ENCODE measurements at regions not wholly inside any gene's neighbourhood (a gene's known extent, or its start where the extent isn't known, plus 50 kb on each side); places are given as distances from the start of the nearest gene placed in this dataset.

DNA sequence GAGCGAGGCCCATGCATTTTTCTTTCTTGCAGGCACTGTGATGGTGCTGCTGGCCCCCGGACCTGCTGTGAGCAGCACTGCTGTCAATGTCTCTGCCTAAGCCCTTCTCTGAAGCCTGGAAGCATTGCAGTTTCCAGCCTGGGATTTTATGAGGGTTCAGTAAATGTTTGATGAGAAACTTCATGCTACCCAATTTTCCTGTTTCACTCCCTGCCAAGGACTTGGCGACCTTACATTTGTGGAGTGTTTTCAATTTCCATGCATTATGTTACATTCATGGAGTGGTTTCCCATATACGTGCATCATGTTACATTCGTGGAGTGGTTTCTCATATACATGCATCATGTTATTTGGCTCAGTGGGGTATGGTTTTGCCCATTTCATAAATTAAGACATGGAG is 90.7 kb upstream of the PTCH1 start:
- Histone ChIP-seq H2BK12ac (ENCODE audit: insufficient read length, low read depth, low read length) (no peak overlapping the region), H4K5ac (ENCODE audit: insufficient read length, low read depth, low read length) (no peak overlapping the region), H4K91ac (ENCODE audit: insufficient read length, low read depth, low read length) (no peak overlapping the region), H2BK120ac (ENCODE audit: low read depth, low read length, poor library complexity, severe bottlenecking) (no peak overlapping the region), H2BK15ac (ENCODE audit: low read depth, low read length) (no peak overlapping the region), H3K27ac (ENCODE audit: insufficient read length, low read depth, low read length) (no peak overlapping the region), H2AK5ac (ENCODE audit: insufficient read length, low read length) (no peak overlapping the region), H3K4me1 (ENCODE audit: insufficient read depth, low read length) (no peaks in the 10 kb centered on the region), H3K79me2 (ENCODE audit: insufficient read depth, low read length) (no peaks in the 10 kb centered on the region), H3K27me3 (ENCODE audit: insufficient read depth, low read length) (no peaks in the 10 kb centered on the region), H3K79me1 (ENCODE audit: insufficient read depth, low read depth, low read length, poor library complexity, severe bottlenecking) (no peaks in the 10 kb centered on the region), H3K56ac (ENCODE audit: insufficient read length, low read depth, low read length) (no peak overlapping the region), H3K18ac (ENCODE audit: insufficient read length, low read depth, low read length) (no peak overlapping the region), H4K20me1 (ENCODE audit: control insufficient read depth, insufficient read depth, insufficient read length) (no peaks in the 10 kb centered on the region), H2BK20ac (ENCODE audit: low read depth, low read length, poor library complexity, severe bottlenecking) (no peak overlapping the region), H2BK5ac (ENCODE audit: insufficient read length, low read length) (no peak overlapping the region), H3K4ac (ENCODE audit: low read depth, low read length) (no peak overlapping the region), H2AFZ (ENCODE audit: low read length) (no peak overlapping the region), H3K9me3 (ENCODE audit: control insufficient read depth, low read depth, low read length) (no peaks in the 10 kb centered on the region), H3K14ac (ENCODE audit: insufficient read depth, low read length) (no peak overlapping the region; the same call in 1 of the 2 replicates), H4K8ac (replicated peaks; ENCODE audit: insufficient read length, low read depth, low read length) (no peak overlapping the region), H3K23ac (ENCODE audit: insufficient read length, low read depth, low read length) (no peak overlapping the region), H3K9ac (ENCODE audit: extremely low read depth, insufficient read length, low read length) (no peak overlapping the region), H3K4me2 (ENCODE audit: insufficient read depth, insufficient read length, low read length) (no peak overlapping the region), H3T11ph (ENCODE audit: low read length) (no peak overlapping the region), H3K23me2 (ENCODE audit: insufficient read length, low read depth, low read length, poor library complexity, severe bottlenecking) (no peaks in the 10 kb centered on the region)
- no CpG with 5 or more reads among the region's 5 CpGs for WGBS (ENCODE audit: extremely low coverage, insufficient read length, low lambda C conversion rate)
- H3K4me3 Mint-ChIP-seq: no peak overlapping the region
- DNase-seq: no peak
- TF ChIP-seq, protein P1, sequence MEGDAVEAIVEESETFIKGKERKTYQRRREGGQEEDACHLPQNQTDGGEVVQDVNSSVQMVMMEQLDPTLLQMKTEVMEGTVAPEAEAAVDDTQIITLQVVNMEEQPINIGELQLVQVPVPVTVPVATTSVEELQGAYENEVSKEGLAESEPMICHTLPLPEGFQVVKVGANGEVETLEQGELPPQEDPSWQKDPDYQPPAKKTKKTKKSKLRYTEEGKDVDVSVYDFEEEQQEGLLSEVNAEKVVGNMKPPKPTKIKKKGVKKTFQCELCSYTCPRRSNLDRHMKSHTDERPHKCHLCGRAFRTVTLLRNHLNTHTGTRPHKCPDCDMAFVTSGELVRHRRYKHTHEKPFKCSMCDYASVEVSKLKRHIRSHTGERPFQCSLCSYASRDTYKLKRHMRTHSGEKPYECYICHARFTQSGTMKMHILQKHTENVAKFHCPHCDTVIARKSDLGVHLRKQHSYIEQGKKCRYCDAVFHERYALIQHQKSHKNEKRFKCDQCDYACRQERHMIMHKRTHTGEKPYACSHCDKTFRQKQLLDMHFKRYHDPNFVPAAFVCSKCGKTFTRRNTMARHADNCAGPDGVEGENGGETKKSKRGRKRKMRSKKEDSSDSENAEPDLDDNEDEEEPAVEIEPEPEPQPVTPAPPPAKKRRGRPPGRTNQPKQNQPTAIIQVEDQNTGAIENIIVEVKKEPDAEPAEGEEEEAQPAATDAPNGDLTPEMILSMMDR (conservative IDR thresholded peaks at IDR 0.05): no peak
- H3K36me3 Mint-ChIP-seq (ENCODE audit: insufficient read depth in 1 of 3, low read depth in 3 of 3): no peaks in the 10 kb centered on the region
- no peak overlapping the region for H3K27ac Mint-ChIP-seq
- peaks cover 15 to 19% of the 10 kb centered on the region in 2 experiments for H3K4me1 Mint-ChIP-seq
- H3K27me3 Mint-ChIP-seq (ENCODE audit: low read depth): peaks cover 11% of the 10 kb centered on the region
- no peaks in the 10 kb centered on the region for H3K9me3 Mint-ChIP-seq

Data from H9 (cell line).